ENCODE measurements at regions not wholly inside any gene's neighbourhood (a gene's known extent, or its start where the extent isn't known, plus 50 kb on each side); places are given as distances from the start of the nearest gene placed in this dataset.

DNA sequence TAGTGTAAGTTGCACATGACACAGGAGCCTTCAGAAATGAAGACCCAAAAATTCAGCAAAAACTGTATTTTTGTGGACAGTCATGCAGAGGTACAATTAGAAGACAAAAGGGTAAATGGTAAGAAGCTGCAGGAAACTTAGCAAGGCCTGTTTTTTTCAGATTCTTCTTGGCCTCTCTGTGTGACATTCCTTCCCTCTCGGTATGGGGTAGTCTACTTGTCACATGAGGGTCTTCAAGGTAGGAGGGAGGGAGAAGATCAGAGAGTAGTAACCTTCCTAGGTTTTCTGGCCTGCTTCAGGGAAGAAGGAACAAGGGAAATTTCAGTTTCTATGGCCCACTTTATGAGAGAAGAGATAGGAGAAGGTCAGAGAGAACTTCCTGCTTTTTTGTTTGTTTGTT is 230.4 kb upstream of the PPP1R2C start:
- Mint-ChIP-seq H3K36me3 (no peaks in the 10 kb centered on the region), H3K4me3 (no peak overlapping the region), H3K4me1 (peaks cover 7 to 12% of the 10 kb centered on the region in 2 donors), H3K27me3 (no peaks in the 10 kb centered on the region), H3K9me3 (no peaks in the 10 kb centered on the region), H3K27ac (no peak overlapping the region)
- ATAC-seq (replicated peaks) = no peak
- DNase-seq = no peak

DNA sequence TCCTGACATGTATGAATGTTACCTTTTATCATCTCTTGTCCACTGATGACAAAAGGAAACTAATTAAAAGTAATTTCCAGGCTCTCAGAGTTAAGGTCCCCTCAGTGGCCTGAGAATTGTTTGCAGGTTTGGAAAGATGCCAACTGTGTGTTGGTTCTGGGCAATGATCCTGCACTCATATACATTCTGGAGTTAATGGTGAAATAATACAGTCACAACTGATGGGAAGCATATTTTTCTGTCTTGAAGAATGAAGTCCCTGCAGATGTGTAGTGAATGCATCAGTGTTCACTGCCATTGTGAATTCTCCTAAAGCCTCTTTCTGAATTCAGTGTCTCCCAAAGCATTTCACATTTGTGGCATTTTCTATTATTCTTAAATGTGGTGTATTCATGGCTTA is 238.1 kb upstream of the PPP1R2C start:
- Mint-ChIP-seq H3K27me3 (peaks cover 0 to 3% of the 10 kb centered on the region in 2 donors), H3K9me3 (no peaks in the 10 kb centered on the region), H3K27ac (no peak overlapping the region), H3K4me3 (no peak overlapping the region), H3K4me1 (peaks cover 5 to 7% of the 10 kb centered on the region in 2 donors), H3K36me3 (no peaks in the 10 kb centered on the region)
- DNase-seq (no peak), ATAC-seq (replicated peaks) (no peak)

DNA sequence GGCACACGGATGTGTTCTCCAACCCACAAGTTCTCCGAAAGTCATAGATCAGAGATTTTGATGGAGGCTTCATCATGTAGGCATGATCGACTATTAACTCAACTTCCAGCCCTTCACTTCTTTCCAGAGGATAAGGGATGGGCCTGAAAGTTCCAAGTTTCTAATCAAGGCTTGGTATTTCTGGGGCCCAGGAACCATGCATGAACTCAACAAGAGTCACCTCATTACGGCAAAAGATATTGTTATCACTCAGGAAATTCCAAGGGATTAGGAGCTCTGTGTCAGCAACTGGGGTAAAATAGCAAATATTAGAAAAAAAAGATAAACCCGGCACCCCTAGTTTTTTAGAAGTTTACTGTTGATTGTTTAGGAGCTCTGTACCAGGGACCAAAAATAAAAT is 240.1 kb upstream of the PPP1R2C start:
- no peak for ATAC-seq (replicated peaks)
- Mint-ChIP-seq H3K27me3 (peaks cover 0 to 3% of the 10 kb centered on the region in 2 donors), H3K9me3 (peaks cover 0 to 6% of the 10 kb centered on the region in 2 donors), H3K27ac (no peak overlapping the region), H3K36me3 (peaks cover 3 to 6% of the 10 kb centered on the region in 2 donors), H3K4me1 (peaks cover 5 to 7% of the 10 kb centered on the region in 2 donors), H3K4me3 (no peak overlapping the region)
- DNase-seq = no peak

- ATAC-seq (replicated peaks) = no peak
- Mint-ChIP-seq H3K4me1 (peaks cover 5 to 7% of the 10 kb centered on the region in 2 donors), H3K9me3 (peaks cover 0 to 14% of the 10 kb centered on the region in 2 donors), H3K36me3 (peaks cover 5 to 14% of the 10 kb centered on the region in 2 donors), H3K27me3 (peaks cover 0 to 3% of the 10 kb centered on the region in 2 donors), H3K27ac (no peak overlapping the region), H3K4me3 (no peak overlapping the region)
- DNase-seq = no peak
These were observed 241.1 kb upstream of the PPP1R2C start for GRCh38 chrX:43019021-43019420.

- H3K27me3 Mint-ChIP-seq = no peaks in the 10 kb centered on the region
- no peak overlapping the region for H3K27ac Mint-ChIP-seq
- H3K36me3 Mint-ChIP-seq = peaks cover 9 to 23% of the 10 kb centered on the region in 2 donors
- no peaks in the 10 kb centered on the region for H3K4me1 Mint-ChIP-seq
- ATAC-seq (replicated peaks) (no peak), DNase-seq (no peak)
- H3K4me3 Mint-ChIP-seq = no peak overlapping the region
- peaks cover 4 to 19% of the 10 kb centered on the region in 2 donors for H3K9me3 Mint-ChIP-seq
These were observed 247.9 kb upstream of the PPP1R2C start for GRCh38 chrX:43025806-43026315.

GRCh38 chrX:43064096-43064495 is 286.1 kb upstream of the PPP1R2C start:
- no peaks in the 10 kb centered on the region for H3K36me3 Mint-ChIP-seq
- no peak for DNase-seq
- H3K9me3 Mint-ChIP-seq = peaks cover 0 to 3% of the 10 kb centered on the region in 2 donors
- peaks cover 0 to 3% of the 10 kb centered on the region in 2 donors for H3K27me3 Mint-ChIP-seq
- no peak for ATAC-seq (replicated peaks)
- no peak overlapping the region for H3K4me3 Mint-ChIP-seq
- peaks cover 6 to 8% of the 10 kb centered on the region in 2 donors for H3K4me1 Mint-ChIP-seq
- H3K27ac Mint-ChIP-seq = no peak overlapping the region

DNA sequence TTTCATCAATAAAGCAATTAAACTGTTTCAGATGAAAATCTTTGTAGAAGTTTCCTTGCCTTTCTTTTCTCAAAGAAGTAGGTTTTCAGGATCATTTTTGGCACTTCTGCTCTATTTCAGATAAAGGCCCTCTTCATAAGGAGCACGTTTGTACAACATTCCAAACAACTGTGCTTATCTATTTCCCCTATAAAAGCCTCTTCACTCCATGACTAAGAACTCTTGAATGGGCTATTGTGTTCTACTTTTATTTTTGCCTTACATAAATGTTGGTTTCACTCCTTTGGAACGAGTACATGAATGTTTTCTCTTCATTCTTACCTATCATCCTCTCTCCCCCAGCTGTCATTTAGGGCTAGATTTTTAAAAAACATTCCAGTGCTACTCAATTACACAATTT is 288.0 kb upstream of the PPP1R2C start:
- ATAC-seq (replicated peaks) (no peak), DNase-seq (no peak)
- Mint-ChIP-seq H3K9me3 (peaks cover 0 to 2% of the 10 kb centered on the region in 2 donors), H3K27me3 (peaks cover 0 to 3% of the 10 kb centered on the region in 2 donors), H3K27ac (no peak overlapping the region), H3K36me3 (no peaks in the 10 kb centered on the region), H3K4me1 (no peaks in the 10 kb centered on the region), H3K4me3 (no peak overlapping the region)

DNA sequence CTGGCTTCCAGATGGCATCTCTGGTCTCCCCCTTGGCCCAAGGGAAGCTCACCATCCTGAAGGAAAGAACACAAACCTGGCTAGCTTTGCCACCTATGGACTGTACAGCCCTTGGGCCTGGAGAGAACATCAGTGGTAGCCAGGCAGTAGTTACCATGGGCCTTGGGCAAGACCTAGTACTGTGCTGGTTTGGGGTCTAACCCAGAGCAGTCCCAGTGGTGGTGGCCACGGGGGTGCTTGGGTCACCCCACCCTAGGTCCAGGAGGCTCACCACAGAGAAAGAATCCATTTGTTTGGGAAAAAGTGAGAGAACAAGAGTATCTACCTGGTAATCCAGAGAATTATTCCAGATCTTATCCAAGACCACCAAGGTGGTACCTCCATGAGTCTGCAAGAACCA is 290.7 kb upstream of the PPP1R2C start:
- Mint-ChIP-seq H3K27me3 (no peaks in the 10 kb centered on the region), H3K27ac (no peak overlapping the region), H3K4me1 (no peaks in the 10 kb centered on the region), H3K4me3 (no peak overlapping the region), H3K36me3 (no peaks in the 10 kb centered on the region), H3K9me3 (peaks cover 0 to 2% of the 10 kb centered on the region in 2 donors)
- no peak for ATAC-seq (replicated peaks)
- no peak for DNase-seq

DNA sequence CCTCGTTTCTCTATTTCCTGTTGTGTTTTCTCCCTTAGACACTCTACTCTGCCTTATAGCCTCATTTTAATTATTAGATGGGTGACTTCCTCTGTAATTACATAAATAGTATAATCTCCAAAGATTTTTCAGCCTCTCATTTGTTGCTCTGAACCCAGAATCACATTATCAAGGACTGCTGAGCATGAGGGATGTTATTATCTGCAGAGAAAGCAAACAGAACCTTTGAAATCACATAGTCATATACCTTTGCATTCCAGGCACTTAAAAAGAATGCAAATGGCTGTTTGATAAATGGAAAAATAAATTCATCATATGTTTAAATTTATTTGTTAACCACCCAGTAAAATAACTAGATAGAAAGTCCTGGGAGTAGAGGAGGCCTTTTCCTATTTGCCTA is 305.1 kb upstream of the PPP1R2C start:
- H3K36me3 Mint-ChIP-seq = peaks cover 2 to 5% of the 10 kb centered on the region in 2 donors
- no peaks in the 10 kb centered on the region for H3K4me1 Mint-ChIP-seq
- DNase-seq (no peak), ATAC-seq (replicated peaks) (no peak)
- H3K27ac Mint-ChIP-seq = no peak overlapping the region
- no peak overlapping the region for H3K4me3 Mint-ChIP-seq
- H3K9me3 Mint-ChIP-seq = peaks cover 4 to 16% of the 10 kb centered on the region in 2 donors
- H3K27me3 Mint-ChIP-seq = peaks cover 0 to 2% of the 10 kb centered on the region in 2 donors

GRCh38 chrX:43087830-43088229 is 309.9 kb upstream of the PPP1R2C start:
- ATAC-seq (replicated peaks) = no peak

GRCh38 chrX:43096830-43097229 is 318.9 kb upstream of the PPP1R2C start:
- Mint-ChIP-seq H3K9me3 (no peaks in the 10 kb centered on the region), H3K4me1 (peaks cover 5 to 6% of the 10 kb centered on the region in 2 donors), H3K4me3 (no peak overlapping the region), H3K36me3 (no peaks in the 10 kb centered on the region), H3K27me3 (no peaks in the 10 kb centered on the region), H3K27ac (no peak overlapping the region)
- ATAC-seq (replicated peaks) = no peak
- DNase-seq = no peak

More at GRCh38 chrX:43087830-43088229, 309.9 kb upstream of the PPP1R2C start:
- DNase-seq = no peak
- Mint-ChIP-seq H3K4me1 (peaks cover 0 to 2% of the 10 kb centered on the region in 2 donors), H3K27ac (no peak overlapping the region), H3K36me3 (peaks cover 2 to 5% of the 10 kb centered on the region in 2 donors), H3K9me3 (peaks cover 5 to 17% of the 10 kb centered on the region in 2 donors), H3K4me3 (no peak overlapping the region), H3K27me3 (no peaks in the 10 kb centered on the region)

GRCh38 chrX:43106009-43106408 is 328.0 kb upstream of the PPP1R2C start:
- DNase-seq = no peak
- no peaks in the 10 kb centered on the region for H3K36me3 Mint-ChIP-seq
- ATAC-seq (replicated peaks) = no peak
- no peaks in the 10 kb centered on the region for H3K9me3 Mint-ChIP-seq
- H3K27ac Mint-ChIP-seq = no peak overlapping the region
- peaks cover 0 to 8% of the 10 kb centered on the region in 2 donors for H3K4me1 Mint-ChIP-seq
- peaks cover 0 to 11% of the 10 kb centered on the region in 2 donors for H3K27me3 Mint-ChIP-seq
- no peak overlapping the region for H3K4me3 Mint-ChIP-seq

- no peak overlapping the region for H3K4me3 Mint-ChIP-seq
- no peak overlapping the region for H3K27ac Mint-ChIP-seq
- DNase-seq = no peak
- no peak for ATAC-seq (replicated peaks)
- peaks cover 0 to 19% of the 10 kb centered on the region in 2 donors for H3K4me1 Mint-ChIP-seq
- H3K36me3 Mint-ChIP-seq = no peaks in the 10 kb centered on the region
- H3K9me3 Mint-ChIP-seq = peaks cover 0 to 4% of the 10 kb centered on the region in 2 donors
- peaks cover 0 to 14% of the 10 kb centered on the region in 2 donors for H3K27me3 Mint-ChIP-seq
These were observed 330.9 kb upstream of the PPP1R2C start for GRCh38 chrX:43108828-43109227.

GRCh38 chrX:43121637-43122036 is 343.7 kb upstream of the PPP1R2C start:
- peaks cover 0 to 4% of the 10 kb centered on the region in 2 donors for H3K27me3 Mint-ChIP-seq
- H3K27ac Mint-ChIP-seq = no peak overlapping the region
- DNase-seq = no peak

DNA sequence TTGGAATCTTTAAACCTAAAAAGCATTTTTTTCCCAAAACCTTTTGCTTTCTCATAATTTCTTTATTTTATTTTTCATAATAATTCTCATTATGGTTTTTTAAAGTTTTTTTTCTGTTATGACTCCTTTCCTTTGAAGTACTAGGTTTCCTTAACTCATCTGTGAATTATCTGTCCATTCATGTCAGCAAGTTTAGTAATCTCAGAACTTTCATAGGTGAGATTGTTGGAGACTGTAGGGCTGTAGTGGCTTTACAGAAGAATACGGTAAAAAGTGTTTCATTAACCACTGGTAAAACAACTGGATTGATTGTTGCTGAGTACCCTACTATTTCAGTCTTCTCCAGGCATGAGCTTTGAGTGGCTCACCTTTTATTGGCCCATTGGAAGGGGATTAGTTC is 361.7 kb upstream of the PPP1R2C start:
- Mint-ChIP-seq H3K4me1 (no peaks in the 10 kb centered on the region), H3K4me3 (no peak overlapping the region), H3K36me3 (peaks cover 0 to 1% of the 10 kb centered on the region in 2 donors), H3K27me3 (peaks cover 0 to 3% of the 10 kb centered on the region in 2 donors), H3K9me3 (peaks cover 3% of the 10 kb centered on the region in 2 donors), H3K27ac (no peak overlapping the region)
- ATAC-seq (replicated peaks) = no peak
- DNase-seq = no peak

More at GRCh38 chrX:43121637-43122036, 343.7 kb upstream of the PPP1R2C start:
- Mint-ChIP-seq H3K9me3 (no peaks in the 10 kb centered on the region), H3K36me3 (no peaks in the 10 kb centered on the region), H3K4me3 (no peak overlapping the region), H3K4me1 (peaks cover 3 to 10% of the 10 kb centered on the region in 2 donors)
- ATAC-seq (replicated peaks) = peak in 1 of 2 donors; percentile 39
